Kidney capillary endothelial cell (primary cell): ENCODE measurements at regions not wholly inside any gene's neighbourhood (a gene's known extent, or its start where the extent isn't known, plus 50 kb on each side); places are given as distances from the start of the nearest gene placed in this dataset.
"Not testable (repeated sequence)": the region's sequence is repeated elsewhere in the genome, so short reads cannot be mapped to it uniquely, and the experiment has no call there.

ENCODE experiments used
- DNase-seq: peaks from one replicate; pipeline ENCODE4 v3.0.0-alpha.2; 2018; ENCODE audit warnings: low spot score

- no peak for DNase-seq
Observed at GRCh38 chr1:194394676-194395075, 1208.3 kb upstream of the B3GALT2 start.

- DNase-seq = no peak
Observed at GRCh38 chr1:194387531-194387930, 1201.1 kb upstream of the B3GALT2 start.

- no peak for DNase-seq
Observed at GRCh38 chr1:194378517-194378916, 1192.1 kb upstream of the B3GALT2 start.

GRCh38 chr1:194374649-194375048 lies 1188.2 kb upstream of the B3GALT2 start:
- no peak for DNase-seq

GRCh38 chr1:194372266-194372665 lies 1185.9 kb upstream of the B3GALT2 start:
- no peak for DNase-seq

GRCh38 chr1:194369622-194370021 lies 1183.2 kb upstream of the B3GALT2 start:
- no peak for DNase-seq

GRCh38 chr1:194369060-194369459 lies 1182.6 kb upstream of the B3GALT2 start:
- DNase-seq = no peak

- no peak for DNase-seq
Observed at GRCh38 chr1:194367121-194367520, 1180.7 kb upstream of the B3GALT2 start.

- DNase-seq = no peak
Observed at GRCh38 chr1:194366705-194367104, 1180.3 kb upstream of the B3GALT2 start.

GRCh38 chr1:194362327-194362726 lies 1175.9 kb upstream of the B3GALT2 start:
- DNase-seq = no peak

GRCh38 chr1:194361374-194362131 lies 1175.1 kb upstream of the B3GALT2 start:
- DNase-seq = no peak

GRCh38 chr1:194358208-194358581 lies 1171.8 kb upstream of the B3GALT2 start:
- no peak for DNase-seq

GRCh38 chr1:194357573-194358207 lies 1171.3 kb upstream of the B3GALT2 start:
- DNase-seq = not testable (repeated sequence)

- DNase-seq = no peak
Observed at GRCh38 chr1:194355488-194356106, 1169.2 kb upstream of the B3GALT2 start.

GRCh38 chr1:194353121-194353520 lies 1166.7 kb upstream of the B3GALT2 start:
- no peak for DNase-seq

- DNase-seq = no peak
Observed at GRCh38 chr1:194347200-194347599, 1160.8 kb upstream of the B3GALT2 start.

- DNase-seq = no peak
Observed at GRCh38 chr1:194342484-194343262, 1156.3 kb upstream of the B3GALT2 start.

- no peak for DNase-seq
Observed at GRCh38 chr1:194341587-194341986, 1155.2 kb upstream of the B3GALT2 start.

GRCh38 chr1:194339471-194339870 lies 1153.1 kb upstream of the B3GALT2 start:
- no peak for DNase-seq

GRCh38 chr1:194338241-194338948 lies 1152.0 kb upstream of the B3GALT2 start:
- DNase-seq = no peak

GRCh38 chr1:194333240-194333639 lies 1146.8 kb upstream of the B3GALT2 start:
- no peak for DNase-seq

GRCh38 chr1:194331758-194332157 lies 1145.3 kb upstream of the B3GALT2 start:
- DNase-seq = no peak
